Breast epithelium (tissue), 4 donors: ENCODE measurements at regions not wholly inside any gene's neighbourhood (a gene's known extent, or its start where the extent isn't known, plus 50 kb on each side); places are given as distances from the start of the nearest gene placed in this dataset.

ENCODE experiments used
- DNase-seq, 2 donors: peaks; one replicate each; pipeline ENCODE4 v3.0.0-alpha.2; 2019; ENCODE audit warnings: low spot score in 2 of 2
- H3K27ac ChIP-seq, 2 donors: fragments of 200-600 bp; sonication (generic) in 1 of 2; one replicate each; pipeline ENCODE4 v1.5.1; 2016 to 2019; ENCODE audit warnings: mild to moderate bottlenecking in 1 of 2
- H3K27me3 ChIP-seq, 2 donors: fragments of 200-600 bp; sonication (generic) in 1 of 2; one replicate each; pipeline versions ENCODE4 v1.5.1 to v1.6.0; 2017 to 2019; ENCODE audit warnings: control low read depth in 1 of 2, mild to moderate bottlenecking in 1 of 2
- H3K36me3 ChIP-seq: fragments of 200-600 bp; one replicate; pipeline ENCODE4 v1.5.1; 2019
- H3K4me1 ChIP-seq, 2 donors: fragments of 200-600 bp; sonication (generic); one replicate each; pipeline ENCODE4 v1.5.1; 2016 to 2019; ENCODE audit warnings: control low read depth in 1 of 2
- H3K4me3 ChIP-seq, 3 donors: fragments of 200-600 bp; sonication (generic); 1 replicate in 2 of 3; 2 replicates in 1 of 3; pipeline ENCODE4 v1.5.1; 2016 to 2019; ENCODE audit warnings: mild to moderate bottlenecking in 3 of 3, moderate library complexity in 2 of 3
- H3K9me3 ChIP-seq, 2 donors: fragments of 200-600 bp; sonication (generic) in 1 of 2; one replicate each; pipeline ENCODE4 v1.5.1; 2016 to 2019; ENCODE audit warnings: control low read depth in 1 of 2
- CTCF ChIP-seq, 3 donors: fragments of 450-650 bp; IDR thresholded peaks; one replicate each; pipeline ENCODE4 v1.5.1; 2016 to 2017; ENCODE audit warnings: antibody characterized with exemption in 3 of 3, mild to moderate bottlenecking in 3 of 3, moderate library complexity in 3 of 3
- POLR2A ChIP-seq: fragments of 450-650 bp; IDR thresholded peaks from one replicate; pipeline ENCODE4 v1.6.1; 2016; ENCODE audit warnings: antibody characterized with exemption, mild to moderate bottlenecking, moderate library complexity
- POLR2AphosphoS5 ChIP-seq, 3 donors: sonication (generic); formaldehyde crosslinking; IDR thresholded peaks; one replicate each; pipeline ENCODE4 v1.6.1; 2017; ENCODE audit warnings: antibody characterized with exemption in 3 of 3
- intact Hi-C: fragments of 100-400 bp; cut with DNase I; formaldehyde crosslinking; loops from one replicate; pipeline ENCODE4 v1.15.1; 2023; ENCODE audit warnings: low total_unique reads

GRCh38 chr12:84348582-84348981 is 564.0 kb downstream of the SLC6A15 start:
- H3K4me3 ChIP-seq: no peak overlapping the region
- no peak for DNase-seq
- TF ChIP-seq POLR2A (no peak), POLR2AphosphoS5 (IDR thresholded peaks at IDR 0.05) (no peak), CTCF (IDR thresholded peaks at IDR 0.05) (no peak)
- peaks cover 0 to 8% of the 10 kb centered on the region in 2 donors for H3K9me3 ChIP-seq
- H3K36me3 ChIP-seq: no peaks in the 10 kb centered on the region
- H3K27me3 ChIP-seq: no peaks in the 10 kb centered on the region
- no peaks in the 10 kb centered on the region for H3K4me1 ChIP-seq
- intact Hi-C loops: loop anchor here (5.0 kb wide), 1 partner anchor 781 kb away; no protein-coding TSS in a partner anchor
- H3K27ac ChIP-seq: no peak overlapping the region

GRCh38 chr12:84341467-84342193 is 571.0 kb downstream of the SLC6A15 start:
- no peak for TF ChIP-seq CTCF (IDR thresholded peaks at IDR 0.05)
- TF ChIP-seq POLR2A: no peak
- TF ChIP-seq POLR2AphosphoS5 (IDR thresholded peaks at IDR 0.05): no peak
- Histone ChIP-seq H3K4me3 (no peak overlapping the region), H3K4me1 (no peaks in the 10 kb centered on the region), H3K36me3 (no peaks in the 10 kb centered on the region), H3K9me3 (peaks cover 0 to 8% of the 10 kb centered on the region in 2 donors), H3K27me3 (no peaks in the 10 kb centered on the region), H3K27ac (no peak overlapping the region)
- intact Hi-C loops: no loop called here
- no peak for DNase-seq

GRCh38 chr12:84336231-84336630 is 576.4 kb downstream of the SLC6A15 start:
- DNase-seq: no peak
- Histone ChIP-seq H3K4me3 (no peak overlapping the region), H3K9me3 (no peaks in the 10 kb centered on the region), H3K27ac (no peak overlapping the region), H3K36me3 (no peaks in the 10 kb centered on the region), H3K27me3 (no peaks in the 10 kb centered on the region), H3K4me1 (no peaks in the 10 kb centered on the region)
- TF ChIP-seq POLR2AphosphoS5 (IDR thresholded peaks at IDR 0.05) (no peak), POLR2A (no peak), CTCF (IDR thresholded peaks at IDR 0.05) (no peak)
- intact Hi-C loops: no loop called here

GRCh38 chr12:84329938-84330337 is 582.7 kb downstream of the SLC6A15 start:
- no peaks in the 10 kb centered on the region for H3K27me3 ChIP-seq
- no peak overlapping the region for H3K27ac ChIP-seq
- no peaks in the 10 kb centered on the region for H3K9me3 ChIP-seq
- no peaks in the 10 kb centered on the region for H3K4me1 ChIP-seq
- TF ChIP-seq POLR2AphosphoS5 (IDR thresholded peaks at IDR 0.05) (no peak), POLR2A (no peak), CTCF (IDR thresholded peaks at IDR 0.05) (no peak)
- no peaks in the 10 kb centered on the region for H3K36me3 ChIP-seq
- no peak for DNase-seq
- intact Hi-C loops: no loop called here
- no peak overlapping the region for H3K4me3 ChIP-seq

GRCh38 chr12:84315926-84316325 is 596.7 kb downstream of the SLC6A15 start:
- intact Hi-C loops: no loop called here
- no peaks in the 10 kb centered on the region for H3K36me3 ChIP-seq
- H3K27ac ChIP-seq: no peak overlapping the region
- H3K4me1 ChIP-seq: no peaks in the 10 kb centered on the region
- H3K27me3 ChIP-seq: no peaks in the 10 kb centered on the region
- TF ChIP-seq POLR2A: no peak
- TF ChIP-seq POLR2AphosphoS5 (IDR thresholded peaks at IDR 0.05): no peak
- no peak for TF ChIP-seq CTCF (IDR thresholded peaks at IDR 0.05)
- no peak overlapping the region for H3K4me3 ChIP-seq
- no peak for DNase-seq
- H3K9me3 ChIP-seq: no peaks in the 10 kb centered on the region
